Stimulated activated CD8-positive, alpha-beta memory T cell treated with anti-CD3 and anti-CD28 coated beads, Interleukin-4, amount 100 ng/mL, for 24 hours (primary cell): ENCODE measurements at regions not wholly inside any gene's neighbourhood (a gene's known extent, or its start where the extent isn't known, plus 50 kb on each side); places are given as distances from the start of the nearest gene placed in this dataset.
A peak's percentile ranks its signal among the peaks of the same experiment; 100 is the strongest.

Source experiments
- DNase-seq: peaks from one replicate; pipeline ENCODE4 v3.0.0-alpha.2; 2020; ENCODE audit warnings: low read depth

DNA sequence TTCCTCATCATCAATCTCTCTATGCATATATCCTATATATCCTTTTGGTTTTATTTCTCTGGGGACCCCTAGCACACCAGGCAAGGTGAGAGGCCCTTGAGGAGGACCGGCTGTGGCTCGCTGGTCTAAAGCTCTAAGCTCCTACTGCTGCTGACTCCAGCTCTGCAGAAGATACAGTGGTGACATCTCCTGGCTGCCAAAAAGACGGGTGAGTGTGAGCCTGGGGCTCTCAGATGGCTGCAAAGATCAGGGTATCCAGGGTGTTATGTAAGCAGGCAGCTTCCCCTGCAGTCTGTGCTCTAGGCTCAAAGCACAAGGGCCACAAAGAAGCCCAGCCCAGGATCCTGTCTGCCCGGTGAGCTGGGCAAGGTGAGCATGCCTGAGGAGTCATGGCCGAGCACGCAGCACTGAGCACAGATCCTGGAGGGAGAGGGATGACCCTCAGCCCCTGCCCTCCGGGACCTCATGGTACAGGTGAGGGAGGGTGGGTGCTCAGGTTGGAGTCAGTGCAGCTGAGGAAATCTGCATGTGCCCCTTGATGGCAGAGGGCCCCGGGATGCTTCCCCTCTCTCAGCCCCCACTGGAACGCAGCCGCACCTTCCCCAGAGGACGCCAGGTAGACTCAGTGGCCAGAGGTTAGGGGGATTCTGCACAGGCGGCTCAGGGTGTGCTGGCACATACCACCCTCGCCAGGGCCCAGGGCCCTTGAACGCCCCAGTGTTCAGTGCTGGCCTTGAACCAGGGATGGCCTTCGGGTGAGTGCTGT is 95.4 kb upstream of the INSIG1 start:
- DNase-seq = no peak

DNA sequence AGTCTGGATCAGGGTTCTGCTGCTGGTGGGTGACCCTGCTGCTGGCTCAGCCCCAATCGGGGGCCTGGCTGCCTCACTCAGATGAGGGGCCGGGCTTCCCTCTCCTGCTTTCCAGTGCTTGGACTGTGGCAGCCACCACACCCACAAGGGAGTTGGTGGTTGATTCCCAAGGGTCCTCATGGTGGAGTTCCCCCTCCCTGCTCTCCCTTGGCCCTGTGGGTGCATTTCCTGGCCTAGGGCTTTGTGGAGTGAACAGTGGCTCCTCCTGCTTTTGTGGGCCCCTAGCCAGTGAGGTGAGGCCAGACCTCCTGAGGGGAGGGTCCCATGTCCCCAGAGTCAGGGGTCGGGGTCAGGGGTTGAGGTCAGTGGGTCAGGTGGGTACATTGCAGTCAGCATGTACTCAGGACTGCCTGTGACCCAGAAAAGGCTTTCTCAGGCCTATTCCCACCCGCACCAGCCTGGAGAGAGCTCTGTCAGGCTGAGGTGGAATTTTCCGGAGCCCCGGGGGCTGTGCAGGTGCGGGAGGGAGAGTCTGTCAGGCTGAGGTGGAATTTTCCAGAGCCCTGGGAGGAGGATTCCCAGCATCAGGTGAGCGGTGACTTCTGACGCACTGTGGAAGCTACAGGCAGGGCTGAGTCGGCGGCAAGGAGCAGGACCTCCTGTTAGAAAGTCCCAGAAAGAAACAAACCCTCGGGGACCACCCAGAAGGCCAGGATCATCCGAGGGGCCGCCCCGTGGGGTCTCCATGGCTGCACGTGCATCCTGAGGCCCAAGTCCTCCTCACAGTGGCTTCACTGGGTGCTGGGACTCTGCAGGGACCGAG is 94.4 kb upstream of the INSIG1 start:
- no peak for DNase-seq

- DNase-seq = no peak
Measured at GRCh38 chr7:155203882-155204691, 93.6 kb upstream of the INSIG1 start.

DNA sequence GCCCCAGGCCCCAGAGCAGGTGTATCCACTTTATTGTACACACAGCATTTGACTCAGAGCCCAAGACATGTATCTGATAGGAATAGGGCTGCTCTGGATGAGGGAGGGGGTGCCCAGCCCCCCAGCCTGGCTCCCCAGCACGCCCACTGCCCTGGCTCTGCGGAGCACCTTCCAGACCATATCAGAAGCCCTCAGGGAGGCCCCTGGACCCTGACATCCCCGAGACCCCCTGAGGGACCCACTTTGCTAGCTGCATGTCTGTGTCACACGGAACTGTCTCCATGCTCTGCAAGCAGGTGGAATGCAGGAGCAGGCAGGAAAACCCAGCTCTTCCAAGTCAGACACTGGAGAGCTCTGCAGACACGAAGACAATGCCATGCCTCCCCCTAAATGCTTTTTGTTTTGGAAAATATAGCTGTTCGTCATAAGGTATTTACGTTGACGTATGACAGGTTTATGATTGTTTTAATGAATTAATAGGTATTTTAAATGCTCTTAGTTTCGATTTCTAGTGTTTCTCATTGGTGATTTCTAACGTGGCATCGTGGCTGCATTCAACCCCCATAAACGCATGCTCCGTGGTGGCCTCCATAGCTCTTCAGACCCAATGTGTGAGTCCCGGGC is 92.8 kb upstream of the INSIG1 start:
- DNase-seq = no peak

- peak; percentile 79 for DNase-seq
Measured at GRCh38 chr7:155205368-155206317, 92.0 kb upstream of the INSIG1 start.

GRCh38 chr7:155206318-155207020 is 91.2 kb upstream of the INSIG1 start:
- peak; percentile 42 for DNase-seq

- no peak for DNase-seq
Measured at GRCh38 chr7:155207326-155208002, 90.2 kb upstream of the INSIG1 start.

DNA sequence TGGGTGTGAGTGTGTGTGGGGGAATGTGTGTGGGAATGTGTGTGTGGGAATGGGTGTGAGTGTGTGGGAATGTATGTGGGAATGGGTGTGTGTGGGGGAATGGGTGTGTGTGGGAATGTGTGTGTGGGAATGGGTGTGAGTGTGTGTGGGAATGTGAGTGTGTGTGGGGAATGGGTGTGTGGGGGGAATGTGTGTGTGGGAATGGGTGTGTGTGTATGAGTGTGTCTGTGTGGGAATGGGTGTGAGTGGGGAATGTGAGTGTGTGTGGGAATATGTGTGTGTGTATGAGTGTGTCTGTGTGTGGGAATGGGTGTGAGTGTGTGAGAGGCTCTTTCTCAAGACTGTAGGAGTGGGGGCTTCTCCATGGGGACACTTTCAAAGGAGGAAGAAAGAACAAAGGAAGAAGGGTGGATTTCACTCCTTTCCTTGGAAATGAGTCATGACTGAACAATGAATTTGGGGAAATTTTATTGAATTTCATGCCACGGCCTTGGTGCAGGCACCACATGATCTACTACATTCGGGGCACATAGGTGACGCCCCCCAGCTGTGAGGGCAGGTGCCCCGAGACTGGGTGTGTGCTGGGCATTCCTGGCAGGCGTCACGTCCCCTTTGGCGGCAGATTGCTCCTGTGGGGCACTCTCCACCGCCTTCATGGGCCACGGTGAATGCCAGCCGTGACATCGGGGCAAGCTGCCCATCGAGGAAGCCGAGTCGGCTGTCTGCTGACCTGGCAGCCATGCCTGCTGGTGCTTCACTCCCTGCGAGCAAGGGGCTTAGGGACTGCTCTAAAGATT is 88.8 kb upstream of the INSIG1 start:
- DNase-seq = no peak

GRCh38 chr7:155209478-155210319 is 88.0 kb upstream of the INSIG1 start:
- DNase-seq = no peak

GRCh38 chr7:155210356-155210755 is 87.3 kb upstream of the INSIG1 start:
- no peak for DNase-seq

DNA sequence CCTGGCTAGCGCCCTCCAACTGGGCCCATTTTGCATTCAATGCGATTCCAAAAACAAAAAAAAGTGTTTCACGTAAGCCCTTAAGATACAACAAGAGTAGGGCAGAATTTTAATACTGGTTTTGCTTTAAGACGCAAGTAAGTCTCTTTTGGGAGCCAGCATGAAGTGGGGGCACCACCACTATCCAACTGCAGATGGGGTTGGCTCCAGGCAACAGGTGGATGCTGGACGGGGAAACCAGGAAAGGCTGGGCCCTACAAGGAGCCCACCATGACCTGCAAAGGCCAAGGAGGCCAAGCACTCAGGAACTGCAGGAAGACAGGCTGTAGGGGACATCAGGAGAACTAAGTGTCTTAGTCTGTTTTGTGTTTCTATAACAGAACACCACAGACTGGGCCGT is 86.5 kb upstream of the INSIG1 start:
- no peak for DNase-seq

DNA sequence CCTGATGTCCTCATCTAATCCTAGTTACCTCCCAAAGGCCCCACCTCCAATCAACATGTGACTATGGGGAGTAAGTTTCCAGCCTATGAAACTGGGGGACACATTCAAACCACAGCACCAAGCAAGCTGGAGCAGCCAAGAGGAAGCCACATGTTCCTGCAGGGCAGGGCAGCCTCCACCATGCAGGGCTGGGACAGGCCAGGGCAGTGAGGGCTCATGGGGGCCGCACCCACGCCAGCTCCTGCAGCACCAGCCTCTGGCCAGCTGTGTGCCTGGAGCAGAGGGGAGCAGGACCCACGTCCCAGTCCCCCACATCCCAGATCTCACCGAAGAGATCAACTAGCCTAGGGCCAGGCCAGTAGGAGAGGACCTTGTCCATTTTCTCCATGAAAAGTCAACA is 85.9 kb upstream of the INSIG1 start:
- no peak for DNase-seq

GRCh38 chr7:155212301-155213015 is 85.2 kb upstream of the INSIG1 start:
- no peak for DNase-seq

DNA sequence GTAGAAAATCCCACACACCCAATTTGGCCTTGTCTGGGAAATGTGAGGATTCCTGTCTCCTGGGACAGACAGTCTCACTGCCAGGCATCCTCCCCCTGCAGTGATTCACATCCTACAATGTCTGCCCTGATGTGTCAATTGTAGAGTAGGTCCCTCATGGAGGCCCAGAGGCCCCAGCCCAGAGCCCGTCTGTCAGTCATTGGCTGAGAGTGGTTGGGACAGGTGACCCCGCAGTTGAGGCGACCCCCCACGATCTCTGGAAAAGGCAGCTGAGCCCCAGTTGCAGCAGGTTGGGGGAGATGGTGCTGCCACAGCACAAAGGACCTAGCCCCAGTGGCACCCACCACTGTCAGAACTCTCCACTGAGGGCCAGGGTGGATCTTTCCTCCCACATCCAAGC is 84.3 kb upstream of the INSIG1 start:
- DNase-seq = no peak

DNA sequence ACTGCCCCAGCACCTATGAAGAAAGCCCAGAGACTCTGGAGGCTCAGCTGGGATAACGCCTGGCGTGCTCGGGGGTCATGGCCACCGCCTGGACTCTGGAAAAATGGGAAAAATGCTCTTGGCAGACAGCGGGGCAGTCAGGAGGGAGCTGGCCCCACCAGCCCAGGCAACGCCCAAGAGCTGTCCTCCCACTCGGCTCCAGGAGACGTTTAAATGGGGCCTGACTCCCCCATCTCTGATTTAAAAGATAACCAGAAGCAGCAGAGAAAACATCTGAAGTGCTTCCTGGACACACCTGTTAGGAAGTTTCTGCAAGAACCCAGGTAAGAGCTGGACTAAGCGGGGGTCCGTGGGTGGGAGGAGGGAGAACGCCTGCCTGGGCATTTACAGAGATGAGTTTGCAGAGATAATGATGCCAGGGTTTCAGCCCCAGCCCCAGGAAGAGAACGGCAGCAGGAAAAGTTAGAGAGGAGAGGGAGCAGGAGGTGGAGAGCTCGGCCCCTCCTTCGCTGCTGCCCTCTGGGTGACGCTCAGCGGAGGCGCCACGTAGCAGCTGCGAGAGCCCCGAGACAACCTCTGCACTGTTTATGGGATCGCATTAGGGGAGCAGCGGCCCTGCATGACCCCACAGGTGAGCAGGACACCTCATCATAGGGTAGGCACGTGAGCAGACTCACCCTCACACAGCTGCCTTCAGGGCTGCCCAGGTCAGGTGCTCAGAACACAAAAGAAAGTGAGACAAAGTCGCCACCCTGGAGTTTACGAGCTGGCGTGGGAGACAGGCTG is 83.5 kb upstream of the INSIG1 start:
- no peak for DNase-seq

- no peak for DNase-seq
Measured at GRCh38 chr7:155215576-155216325, 81.9 kb upstream of the INSIG1 start.
